BLaER1 treated with 17β-estradiol and CSF1 and Interleukin-3, amounts not matched to agents 10 nM and 100 nM (cell line): ENCODE measurements at regions not wholly inside any gene's neighbourhood (a gene's known extent, or its start where the extent isn't known, plus 50 kb on each side); places are given as distances from the start of the nearest gene placed in this dataset.
"Not testable (repeated sequence)": the region's sequence is repeated elsewhere in the genome, so short reads cannot be mapped to it uniquely, and the experiment has no call there.

Experiments
- H3K27ac ChIP-seq, 11 experiments: shearing (Covaris generic); formaldehyde crosslinking; 2 replicates each; pipeline ENCODE4 v1.8.1; 2022
- H3K27me3 ChIP-seq, 11 experiments: shearing (Covaris generic); formaldehyde crosslinking; 2 replicates each; pipeline ENCODE4 v1.8.1; 2022
- H3K36me3 ChIP-seq, 11 experiments: shearing (Covaris generic); formaldehyde crosslinking; 2 replicates each; pipeline ENCODE4 v1.8.1; 2022
- H3K4me1 ChIP-seq, 10 experiments: shearing (Covaris generic); formaldehyde crosslinking; 2 replicates each; pipeline ENCODE4 v1.8.1; 2022
- H3K4me2 ChIP-seq, 11 experiments: shearing (Covaris generic); formaldehyde crosslinking; 2 replicates each; pipeline ENCODE4 v1.8.1; 2022
- H3K4me3 ChIP-seq, 10 experiments: shearing (Covaris generic); formaldehyde crosslinking; 2 replicates each; pipeline ENCODE4 v1.8.1; 2022
- H3K9ac ChIP-seq, 11 experiments: shearing (Covaris generic); formaldehyde crosslinking; 2 replicates each; pipeline ENCODE4 v1.8.1; 2022
- H3K9me3 ChIP-seq, 11 experiments: shearing (Covaris generic); formaldehyde crosslinking; replicated peaks in 1 of 11; 2 replicates each; pipeline ENCODE4 v1.8.1; 2022
- H4K20me1 ChIP-seq, 11 experiments: shearing (Covaris generic); formaldehyde crosslinking; 2 replicates each; pipeline ENCODE4 v1.8.1; 2022
- Cebpa-rat ChIP-seq, 11 experiments: shearing (Covaris generic); IDR thresholded peaks; 2 replicates each; pipeline ENCODE4 v1.8.1; 2022

- Histone ChIP-seq H3K27ac (no peak overlapping the region), H3K27me3 (no peaks in the 10 kb centered on the region), H3K4me2 (no peak overlapping the region), H3K9me3 (no peaks in the 10 kb centered on the region), H4K20me1 (no peaks in the 10 kb centered on the region), H3K4me1 (peaks cover 0 to 15% (median 0%) of the 10 kb centered on the region in 10 experiments; a peak in 4 of 20 replicates), H3K4me3 (no peak overlapping the region), H3K9ac (no peak overlapping the region), H3K36me3 (no peaks in the 10 kb centered on the region; a peak in 1 of 22 replicates)
- TF ChIP-seq Cebpa-rat (IDR thresholded peaks at IDR 0.05): no peak
Observed at GRCh38 chr2:64251497-64252250, 107.5 kb upstream of the PELI1 start.

GRCh38 chr2:64252251-64252978 is 108.2 kb upstream of the PELI1 start:
- H3K9ac ChIP-seq, H3K9me3 ChIP-seq, H3K4me3 ChIP-seq, H4K20me1 ChIP-seq, H3K27ac ChIP-seq, H3K36me3 ChIP-seq, H3K4me2 ChIP-seq, H3K27me3 ChIP-seq: not testable (repeated sequence)
- H3K4me1 ChIP-seq: peaks cover 0 to 13% (median 0%) of the 10 kb centered on the region in 10 experiments; a peak in 5 of 20 replicates

- not testable (repeated sequence) for H3K4me3 ChIP-seq, H3K36me3 ChIP-seq, H3K27me3 ChIP-seq, H3K27ac ChIP-seq, H3K9ac ChIP-seq, H4K20me1 ChIP-seq, H3K9me3 ChIP-seq, H3K4me2 ChIP-seq
- peaks cover 0 to 18% (median 0%) of the 10 kb centered on the region in 10 experiments; a peak in 6 of 20 replicates for H3K4me1 ChIP-seq
Observed at GRCh38 chr2:64253421-64253820, 109.2 kb upstream of the PELI1 start.

DNA sequence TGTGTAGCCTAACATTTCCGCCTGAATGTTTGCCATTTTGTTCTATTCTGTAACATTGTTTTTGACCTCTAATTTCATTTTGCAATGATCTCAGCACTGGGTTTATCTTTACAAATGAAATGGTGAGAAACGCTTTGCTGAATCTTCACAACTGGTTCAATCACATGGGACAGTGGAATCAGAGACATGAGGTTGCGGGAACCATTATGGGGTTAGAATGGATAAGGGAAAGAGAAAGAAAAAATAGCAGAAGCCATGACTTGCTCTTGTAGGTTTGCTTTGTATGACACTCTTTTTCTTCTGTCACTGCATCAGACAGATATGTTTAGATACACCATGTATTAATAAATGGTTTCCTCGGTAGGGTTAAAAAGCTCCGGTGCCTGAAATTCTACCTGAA is 114.3 kb upstream of the PELI1 start:
- Histone ChIP-seq H4K20me1 (no peaks in the 10 kb centered on the region), H3K27me3 (no peaks in the 10 kb centered on the region), H3K4me2 (peak overlapping the region in 3 of 11 experiments; percentile 86 to 90 (median 88); a peak in 6 of 22 replicates), H3K9me3 (no peaks in the 10 kb centered on the region), H3K9ac (no peak overlapping the region), H3K4me3 (no peak overlapping the region), H3K36me3 (no peaks in the 10 kb centered on the region), H3K27ac (peak overlapping the region in 3 of 11 experiments; percentile 2 to 88 (median 80); a peak in 3 of 22 replicates), H3K4me1 (peaks cover 11 to 61% (median 35%) of the 10 kb centered on the region in 10 experiments)
- no peak for TF ChIP-seq Cebpa-rat (IDR thresholded peaks at IDR 0.05)

DNA sequence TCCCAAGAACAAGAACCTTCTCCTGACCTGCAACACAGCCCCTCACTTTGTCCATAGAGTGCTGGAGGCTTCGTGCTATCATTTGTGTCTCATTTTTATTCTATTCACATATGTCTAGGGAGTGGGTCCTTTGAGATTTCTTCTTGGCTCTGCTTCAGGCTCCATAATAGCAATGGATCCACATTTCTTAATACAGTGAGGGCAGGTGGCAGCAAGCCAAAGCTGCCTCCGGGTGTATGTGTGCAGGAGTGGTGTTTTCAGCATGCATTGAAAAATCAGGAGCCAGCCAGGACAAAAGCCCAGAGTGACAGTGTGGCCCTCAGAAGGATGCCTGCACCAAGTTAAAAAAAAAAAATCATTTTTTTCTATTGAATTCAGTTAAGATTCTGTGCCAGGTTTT is 115.1 kb upstream of the PELI1 start:
- Histone ChIP-seq H3K27ac (peak overlapping the region in 7 of 11 experiments; percentile 9 to 91 (median 80); a peak in 10 of 22 replicates), H3K4me2 (peak overlapping the region in 6 of 11 experiments; percentile 79 to 90 (median 84); a peak in 10 of 22 replicates), H3K4me1 (peaks cover 11 to 69% (median 36%) of the 10 kb centered on the region in 10 experiments), H3K27me3 (no peaks in the 10 kb centered on the region), H3K4me3 (no peak overlapping the region), H3K36me3 (no peaks in the 10 kb centered on the region), H3K9ac (peak overlapping the region in 1 of 11 experiments; percentile 39; a peak in 2 of 22 replicates), H3K9me3 (no peaks in the 10 kb centered on the region), H4K20me1 (no peaks in the 10 kb centered on the region)
- TF ChIP-seq Cebpa-rat (IDR thresholded peaks at IDR 0.05): no peak

DNA sequence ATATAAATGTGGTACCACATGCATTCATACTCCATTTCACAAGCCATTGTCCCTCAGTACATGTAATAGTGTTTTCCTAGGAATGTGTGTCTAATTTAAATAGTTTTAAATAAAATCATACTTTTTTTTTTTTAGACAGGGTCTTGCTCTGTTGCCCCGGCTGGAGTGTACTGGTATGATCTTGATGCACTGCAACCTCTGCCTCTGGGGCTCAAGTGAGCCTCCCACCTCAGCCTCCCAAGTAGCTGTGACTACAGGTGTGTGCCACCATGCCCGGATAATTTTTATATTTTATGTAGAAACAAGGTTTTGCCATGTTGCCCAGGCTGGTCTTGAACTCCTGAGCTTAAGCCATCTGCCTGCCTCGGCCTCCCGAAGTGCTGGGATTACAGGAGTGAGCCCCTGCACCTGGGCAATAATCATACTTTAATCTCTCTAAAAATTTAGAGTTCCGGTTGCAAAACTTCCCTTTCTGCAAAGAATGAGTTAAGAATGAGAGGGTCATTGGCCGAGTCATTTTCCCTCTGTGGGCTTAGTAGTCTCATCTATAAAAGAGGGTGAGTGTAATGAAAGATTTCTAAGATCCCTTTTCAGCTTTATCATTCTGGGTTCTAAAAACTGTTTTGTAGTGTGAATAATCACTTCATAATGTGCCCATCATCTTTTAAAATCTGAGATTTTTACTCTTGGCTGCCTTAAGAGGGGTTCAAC is 116.0 kb upstream of the PELI1 start:
- peak overlapping the region in 10 of 11 experiments; percentile 2 to 75 (median 60); a peak in 18 of 22 replicates for H3K9ac ChIP-seq
- peak overlapping the region in 4 of 10 experiments; percentile 2 to 20 (median 8); a peak in 5 of 20 replicates for H3K4me3 ChIP-seq
- H3K36me3 ChIP-seq: no peaks in the 10 kb centered on the region
- no peaks in the 10 kb centered on the region for H3K9me3 ChIP-seq
- TF ChIP-seq Cebpa-rat (IDR thresholded peaks at IDR 0.05): no peak
- peak overlapping the region; percentile 52 to 90 (median 79) for H3K4me2 ChIP-seq
- no peaks in the 10 kb centered on the region for H3K27me3 ChIP-seq
- peaks cover 11 to 78% (median 36%) of the 10 kb centered on the region in 10 experiments for H3K4me1 ChIP-seq
- H3K27ac ChIP-seq: peak overlapping the region in 10 of 11 experiments; percentile 39 to 91 (median 79); a peak in 18 of 22 replicates
- no peaks in the 10 kb centered on the region for H4K20me1 ChIP-seq

DNA sequence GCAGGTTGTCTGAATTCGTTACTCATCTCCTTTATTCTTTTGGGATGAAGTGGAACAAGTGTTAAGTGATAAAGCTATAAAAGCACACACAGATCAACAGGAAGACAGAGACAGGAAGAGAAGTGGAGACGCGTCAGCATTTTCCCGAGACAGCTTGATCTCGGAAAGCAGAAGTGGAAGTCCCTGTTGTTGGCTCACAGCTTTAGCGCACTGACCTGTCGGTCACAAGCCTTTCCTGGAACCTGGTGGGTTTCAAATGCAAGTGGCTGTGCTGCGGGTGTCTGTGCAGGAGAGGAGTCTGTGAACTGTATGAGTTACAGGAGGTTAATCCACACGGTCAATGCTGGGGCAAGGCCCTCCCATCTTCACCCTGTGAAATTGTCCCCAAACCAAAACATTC is 116.6 kb upstream of the PELI1 start:
- Histone ChIP-seq H3K4me3 (peak overlapping the region in 4 of 10 experiments; percentile 2 to 20 (median 8); a peak in 4 of 20 replicates), H3K9ac (peak overlapping the region in 10 of 11 experiments; percentile 2 to 75 (median 60); a peak in 18 of 22 replicates), H3K4me1 (peaks cover 11 to 78% (median 36%) of the 10 kb centered on the region in 10 experiments), H3K9me3 (peaks cover 0 to 3% (median 0%) of the 10 kb centered on the region in 11 experiments; a peak in 2 of 22 replicates), H3K36me3 (no peaks in the 10 kb centered on the region), H4K20me1 (no peaks in the 10 kb centered on the region), H3K27ac (peak overlapping the region in 10 of 11 experiments; percentile 39 to 91 (median 79); a peak in 18 of 22 replicates), H3K27me3 (no peaks in the 10 kb centered on the region), H3K4me2 (peak overlapping the region; percentile 52 to 90 (median 79))
- TF ChIP-seq Cebpa-rat (IDR thresholded peaks at IDR 0.05): no peak

GRCh38 chr2:64262071-64262470 is 117.9 kb upstream of the PELI1 start:
- peaks cover 11 to 84% (median 36%) of the 10 kb centered on the region in 10 experiments for H3K4me1 ChIP-seq
- H3K9me3 ChIP-seq: peaks cover 0 to 7% (median 0%) of the 10 kb centered on the region in 11 experiments; a peak in 2 of 22 replicates
- no peak overlapping the region for H3K4me3 ChIP-seq
- no peaks in the 10 kb centered on the region for H3K36me3 ChIP-seq
- no peaks in the 10 kb centered on the region for H3K27me3 ChIP-seq
- TF ChIP-seq Cebpa-rat (IDR thresholded peaks at IDR 0.05): no peak
- H3K4me2 ChIP-seq: peak overlapping the region in 6 of 11 experiments; percentile 79 to 90 (median 84); a peak in 11 of 22 replicates
- H3K9ac ChIP-seq: peak overlapping the region in 1 of 11 experiments; percentile 62; a peak in 1 of 22 replicates
- no peaks in the 10 kb centered on the region for H4K20me1 ChIP-seq
- H3K27ac ChIP-seq: peak overlapping the region in 8 of 11 experiments; percentile 15 to 91 (median 80); a peak in 13 of 22 replicates
